NT2/D1 (cell line): ENCODE measurements at regions not wholly inside any gene's neighbourhood (a gene's known extent, or its start where the extent isn't known, plus 50 kb on each side); places are given as distances from the start of the nearest gene placed in this dataset.
"Not testable (repeated sequence)": the region's sequence is repeated elsewhere in the genome, so short reads cannot be mapped to it uniquely, and the experiment has no call there.

Source experiments
- DNase-seq: peaks from one replicate; pipeline ENCODE4 v3.0.0-alpha.2; 2011; ENCODE audit warnings: low read depth, low spot score
- H3K27me3 ChIP-seq: 2 replicates; pipeline ENCODE4 v1.6.0; 2011; ENCODE audit warnings: mild to moderate bottlenecking; ENCODE audit not compliant: insufficient read length, insufficient read depth
- H3K36me3 ChIP-seq: 2 replicates; pipeline ENCODE4 v1.6.1; 2011; ENCODE audit warnings: mild to moderate bottlenecking, low read length, mixed read lengths; ENCODE audit not compliant: insufficient read depth, insufficient read length
- H3K4me1 ChIP-seq: 2 replicates; pipeline ENCODE4 v1.5.1; 2011; ENCODE audit not compliant: insufficient read depth, insufficient read length
- H3K4me3 ChIP-seq: 2 replicates; pipeline ENCODE4 v1.5.1; 2011; ENCODE audit warnings: low read depth; ENCODE audit not compliant: insufficient read length
- H3K9ac ChIP-seq: 2 replicates; pipeline ENCODE4 v1.6.0; 2011; ENCODE audit warnings: low read depth; ENCODE audit not compliant: insufficient read length
- H3K9me3 ChIP-seq: 2 replicates; pipeline ENCODE4 v1.5.1; 2011; ENCODE audit warnings: mild to moderate bottlenecking, low read length; ENCODE audit not compliant: insufficient read depth
- SUZ12 ChIP-seq: IDR thresholded peaks from 2 replicates; pipeline ENCODE4 v1.6.1; 2011; ENCODE audit not compliant: insufficient read length, insufficient read depth; ENCODE audit errors: extremely low read depth
- YY1 ChIP-seq: IDR thresholded peaks from 2 replicates; pipeline ENCODE4 v1.6.1; 2011; ENCODE audit not compliant: insufficient read length, insufficient read depth
- ZNF274 ChIP-seq: IDR thresholded peaks from 2 replicates; pipeline ENCODE4 v1.6.1; 2011; ENCODE audit warnings: mild to moderate bottlenecking, low read depth, low read length

DNA sequence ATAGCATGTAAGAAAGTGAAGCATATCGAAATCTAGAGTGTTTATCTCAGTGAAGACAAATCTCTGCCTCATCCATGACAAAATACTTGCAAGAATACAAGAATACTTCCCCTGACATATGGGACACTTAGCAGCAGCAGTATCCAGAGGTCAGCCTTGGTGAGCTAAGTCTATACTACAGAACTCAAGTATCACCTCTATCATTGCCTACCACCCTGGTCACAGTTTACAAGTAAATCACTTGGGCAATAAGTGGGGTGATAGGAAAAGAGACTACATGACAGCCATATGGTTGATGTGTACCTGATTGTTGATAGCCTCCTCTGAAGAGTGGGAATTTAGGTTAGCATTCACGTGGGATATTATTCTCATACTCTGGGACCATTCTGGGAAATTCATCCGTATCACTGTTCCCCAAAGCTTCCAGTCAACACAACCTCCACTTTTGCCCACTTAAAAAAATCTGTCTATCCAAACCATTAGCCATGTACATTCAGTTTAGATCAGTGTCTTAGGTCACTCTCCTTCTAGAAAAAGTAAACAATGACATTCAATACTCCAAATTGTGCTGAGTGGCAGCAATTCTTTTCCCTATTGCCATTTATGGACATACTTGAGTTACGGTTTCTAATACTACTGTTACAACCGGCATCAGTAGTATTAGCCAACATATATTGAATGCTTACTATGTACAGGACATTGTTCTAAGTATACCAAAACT is 118.2 kb upstream of the PRSS16 start:
- Histone ChIP-seq H3K9ac (no peak overlapping the region), H3K4me1 (no peaks in the 10 kb centered on the region), H3K9me3 (no peaks in the 10 kb centered on the region), H3K36me3 (no peaks in the 10 kb centered on the region), H3K4me3 (no peak overlapping the region), H3K27me3 (no peaks in the 10 kb centered on the region)
- TF ChIP-seq YY1, result no peak
- TF ChIP-seq SUZ12, result no peak
- no peak for TF ChIP-seq ZNF274
- no peak for DNase-seq

DNA sequence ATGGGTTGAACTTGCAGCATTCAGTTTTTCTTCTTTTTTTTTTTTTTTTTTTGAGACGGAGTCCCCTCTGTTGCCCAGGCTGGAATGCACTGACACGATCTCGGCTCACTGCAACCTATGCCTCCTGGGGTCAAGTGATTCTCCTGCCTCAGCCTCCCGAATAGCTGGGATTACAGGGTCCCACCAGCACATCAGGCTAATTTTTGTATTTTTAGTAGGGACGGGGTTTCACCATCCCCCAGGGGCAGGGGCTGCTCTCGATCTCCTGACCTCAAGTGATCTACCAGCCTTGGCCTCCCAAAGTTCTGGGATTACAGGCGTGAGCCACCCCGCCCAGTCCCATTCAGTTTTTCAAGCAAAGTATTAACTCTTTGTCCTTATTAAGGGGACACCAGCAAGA is 117.6 kb upstream of the PRSS16 start:
- no peak overlapping the region for H3K4me3 ChIP-seq
- H3K27me3 ChIP-seq, result no peaks in the 10 kb centered on the region
- TF ChIP-seq ZNF274, result no peak
- TF ChIP-seq SUZ12, result no peak
- TF ChIP-seq YY1, result no peak
- no peaks in the 10 kb centered on the region for H3K9me3 ChIP-seq
- H3K36me3 ChIP-seq, result no peaks in the 10 kb centered on the region
- no peaks in the 10 kb centered on the region for H3K4me1 ChIP-seq
- no peak overlapping the region for H3K9ac ChIP-seq
- no peak for DNase-seq

DNA sequence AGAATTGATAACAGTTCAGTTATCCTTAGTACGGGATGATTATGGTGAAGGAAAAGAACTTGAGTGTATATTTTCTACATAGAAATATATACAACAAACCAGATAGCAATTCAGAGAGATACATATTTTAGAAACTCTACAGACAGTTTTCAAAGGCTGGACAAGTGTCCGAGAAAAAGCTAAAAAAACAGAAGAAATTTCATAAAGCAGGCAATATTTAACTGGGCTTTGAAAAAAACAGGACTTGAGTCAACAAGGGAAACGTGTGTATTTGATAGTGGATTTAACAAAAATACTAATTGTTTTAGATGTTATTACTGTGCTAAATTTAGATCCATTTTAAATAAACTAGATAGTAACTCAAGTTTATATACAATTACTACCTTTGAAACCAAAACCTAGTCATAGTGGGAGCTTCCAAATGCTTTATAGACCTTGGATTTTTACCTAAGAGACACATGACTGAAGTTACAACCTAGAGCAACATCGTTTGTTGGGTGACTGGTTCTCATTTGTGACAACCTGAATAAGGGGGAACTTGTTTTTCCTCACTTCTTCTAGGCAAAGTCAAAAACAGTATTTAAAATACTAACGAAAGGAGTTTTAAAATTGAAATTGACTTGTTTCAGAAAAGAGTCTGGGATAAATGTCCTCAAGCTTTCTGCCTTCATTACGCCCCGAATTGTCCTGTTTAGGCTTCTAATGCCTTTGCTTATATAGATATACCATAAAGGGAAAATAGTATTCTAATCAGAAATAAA is 116.7 kb upstream of the PRSS16 start:
- H3K36me3 ChIP-seq, result no peaks in the 10 kb centered on the region
- no peak for DNase-seq
- H3K4me1 ChIP-seq, result no peaks in the 10 kb centered on the region
- H3K9ac ChIP-seq, result peak overlapping the region; percentile 74
- TF ChIP-seq YY1 (no peak), SUZ12 (no peak), ZNF274 (no peak)
- H3K27me3 ChIP-seq, result no peaks in the 10 kb centered on the region
- peak overlapping the region; percentile 79 for H3K4me3 ChIP-seq
- no peaks in the 10 kb centered on the region for H3K9me3 ChIP-seq

DNA sequence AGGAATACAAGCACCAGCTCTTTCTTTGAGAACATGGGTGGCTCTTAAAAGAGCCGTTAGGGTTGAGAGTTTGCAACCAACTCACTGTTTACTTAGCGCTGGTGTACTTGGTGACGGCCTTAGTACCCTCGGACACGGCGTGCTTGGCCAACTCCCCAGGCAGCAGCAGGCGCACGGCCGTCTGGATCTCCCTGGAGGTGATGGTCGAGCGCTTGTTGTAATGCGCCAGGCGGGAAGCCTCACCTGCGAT is 115.3 kb upstream of the PRSS16 start:
- not testable (repeated sequence) for H3K9me3 ChIP-seq, DNase-seq, H3K27me3 ChIP-seq, H3K36me3 ChIP-seq, H3K4me1 ChIP-seq
- Histone ChIP-seq H3K9ac (peak overlapping the region; percentile 79), H3K4me3 (peak overlapping the region; percentile 79)

DNA sequence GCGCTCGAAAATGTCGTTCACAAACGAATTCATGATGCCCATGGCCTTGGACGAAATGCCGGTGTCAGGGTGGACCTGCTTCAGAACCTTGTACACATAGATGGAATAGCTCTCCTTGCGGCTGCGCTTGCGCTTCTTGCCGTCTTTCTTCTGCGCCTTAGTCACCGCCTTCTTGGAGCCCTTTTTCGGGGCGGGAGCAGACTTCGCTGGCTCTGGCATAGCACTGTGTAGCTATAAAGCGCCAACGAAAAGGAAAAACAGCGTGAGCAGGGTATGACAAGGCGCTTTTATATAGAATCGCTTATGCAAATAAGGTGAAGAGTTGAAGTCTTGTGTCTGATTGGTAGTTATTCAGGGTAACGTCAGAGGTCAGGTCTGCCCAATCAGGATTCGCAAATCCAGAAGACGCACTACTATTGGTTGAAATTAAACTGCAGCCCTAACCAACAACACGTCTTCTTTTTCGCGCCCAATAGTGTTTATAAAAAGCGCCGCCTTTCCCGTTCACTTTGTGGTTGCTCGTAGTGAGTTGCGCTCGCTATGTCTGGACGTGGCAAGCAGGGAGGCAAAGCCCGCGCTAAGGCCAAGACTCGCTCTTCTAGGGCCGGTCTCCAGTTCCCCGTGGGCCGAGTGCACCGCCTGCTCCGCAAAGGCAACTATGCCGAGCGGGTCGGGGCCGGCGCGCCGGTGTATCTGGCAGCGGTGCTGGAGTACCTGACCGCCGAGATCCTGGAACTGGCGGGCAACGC is 114.8 kb upstream of the PRSS16 start:
- H3K36me3 ChIP-seq, result no peaks in the 10 kb centered on the region
- H3K27me3 ChIP-seq, result no peaks in the 10 kb centered on the region
- DNase-seq, result peak; percentile 92
- no peak for TF ChIP-seq ZNF274
- no peak for TF ChIP-seq SUZ12
- no peak for TF ChIP-seq YY1
- peak overlapping the region; percentile 93 for H3K9ac ChIP-seq
- H3K4me1 ChIP-seq, result no peaks in the 10 kb centered on the region
- H3K4me3 ChIP-seq, result peak overlapping the region; percentile 79
- no peaks in the 10 kb centered on the region for H3K9me3 ChIP-seq

DNA sequence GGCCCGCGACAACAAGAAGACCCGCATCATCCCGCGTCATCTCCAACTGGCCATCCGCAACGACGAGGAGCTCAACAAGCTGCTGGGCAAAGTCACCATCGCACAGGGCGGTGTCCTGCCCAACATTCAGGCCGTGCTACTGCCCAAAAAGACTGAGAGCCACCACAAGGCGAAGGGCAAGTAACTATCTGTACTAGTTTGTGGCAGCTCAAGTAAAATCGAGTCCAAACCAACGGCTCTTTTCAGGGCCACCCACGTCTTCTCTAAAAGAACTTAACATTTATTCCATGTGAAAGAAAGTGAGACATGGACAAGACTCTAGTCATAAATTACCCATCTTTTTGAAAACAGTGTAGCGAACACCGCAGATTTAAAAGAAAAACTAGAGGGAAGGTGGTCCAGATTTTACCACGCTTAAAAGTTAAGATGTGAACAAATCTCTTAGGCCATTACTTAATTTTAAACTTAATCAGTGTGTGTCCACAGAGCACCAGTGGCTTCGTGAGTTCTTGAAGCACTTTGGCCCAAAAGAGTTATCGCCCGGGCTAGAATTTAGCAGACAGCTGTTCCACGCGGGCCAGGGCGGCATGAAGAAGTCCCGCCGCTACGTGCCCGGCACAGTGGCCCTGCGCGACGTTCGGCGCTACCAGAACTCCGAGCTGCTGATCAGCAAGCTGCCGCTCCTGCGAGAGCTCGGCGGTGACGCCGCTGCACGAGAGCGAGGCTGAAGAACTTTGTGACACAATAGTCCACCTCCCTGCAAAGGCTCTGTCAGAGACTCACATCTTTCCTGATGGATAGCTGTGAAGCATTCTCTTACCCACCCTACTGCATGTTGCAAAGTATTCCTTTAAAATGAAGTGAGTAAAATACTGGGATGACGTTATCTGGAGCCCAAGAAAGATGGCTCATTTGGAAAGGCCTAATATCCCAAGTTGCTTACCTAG is 113.9 kb upstream of the PRSS16 start:
- no peaks in the 10 kb centered on the region for H3K4me1 ChIP-seq
- TF ChIP-seq ZNF274 (no peak), YY1 (no peak), SUZ12 (no peak)
- H3K9me3 ChIP-seq, result no peaks in the 10 kb centered on the region
- H3K9ac ChIP-seq, result peak overlapping the region; percentile 93
- H3K36me3 ChIP-seq, result no peaks in the 10 kb centered on the region
- no peaks in the 10 kb centered on the region for H3K27me3 ChIP-seq
- no peak for DNase-seq
- H3K4me3 ChIP-seq, result peak overlapping the region; percentile 60
